ENCODE measurements at regions not wholly inside any gene's neighbourhood (a gene's known extent, or its start where the extent isn't known, plus 50 kb on each side); places are given as distances from the start of the nearest gene placed in this dataset.
"Not testable (repeated sequence)": the region's sequence is repeated elsewhere in the genome, so short reads cannot be mapped to it uniquely, and the experiment has no call there.

- in situ Hi-C loops (cut with MboI; ENCODE audit: low pct_unique_long_range_greater_than_20kb, low sequenced_read_pairs, unreplicated experiment), result no loop called here
- TF ChIP-seq, protein P1, sequence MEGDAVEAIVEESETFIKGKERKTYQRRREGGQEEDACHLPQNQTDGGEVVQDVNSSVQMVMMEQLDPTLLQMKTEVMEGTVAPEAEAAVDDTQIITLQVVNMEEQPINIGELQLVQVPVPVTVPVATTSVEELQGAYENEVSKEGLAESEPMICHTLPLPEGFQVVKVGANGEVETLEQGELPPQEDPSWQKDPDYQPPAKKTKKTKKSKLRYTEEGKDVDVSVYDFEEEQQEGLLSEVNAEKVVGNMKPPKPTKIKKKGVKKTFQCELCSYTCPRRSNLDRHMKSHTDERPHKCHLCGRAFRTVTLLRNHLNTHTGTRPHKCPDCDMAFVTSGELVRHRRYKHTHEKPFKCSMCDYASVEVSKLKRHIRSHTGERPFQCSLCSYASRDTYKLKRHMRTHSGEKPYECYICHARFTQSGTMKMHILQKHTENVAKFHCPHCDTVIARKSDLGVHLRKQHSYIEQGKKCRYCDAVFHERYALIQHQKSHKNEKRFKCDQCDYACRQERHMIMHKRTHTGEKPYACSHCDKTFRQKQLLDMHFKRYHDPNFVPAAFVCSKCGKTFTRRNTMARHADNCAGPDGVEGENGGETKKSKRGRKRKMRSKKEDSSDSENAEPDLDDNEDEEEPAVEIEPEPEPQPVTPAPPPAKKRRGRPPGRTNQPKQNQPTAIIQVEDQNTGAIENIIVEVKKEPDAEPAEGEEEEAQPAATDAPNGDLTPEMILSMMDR (IDR thresholded peaks at IDR 0.05; ENCODE audit: extremely low read depth, insufficient read depth, missing control alignments), result peak; percentile 77
- peak; percentile 65 for DNase-seq (ENCODE audit: low spot score)
Measured at GRCh38 chr1:18575620-18576019, 55.0 kb upstream of the PAX7 start.

DNA sequence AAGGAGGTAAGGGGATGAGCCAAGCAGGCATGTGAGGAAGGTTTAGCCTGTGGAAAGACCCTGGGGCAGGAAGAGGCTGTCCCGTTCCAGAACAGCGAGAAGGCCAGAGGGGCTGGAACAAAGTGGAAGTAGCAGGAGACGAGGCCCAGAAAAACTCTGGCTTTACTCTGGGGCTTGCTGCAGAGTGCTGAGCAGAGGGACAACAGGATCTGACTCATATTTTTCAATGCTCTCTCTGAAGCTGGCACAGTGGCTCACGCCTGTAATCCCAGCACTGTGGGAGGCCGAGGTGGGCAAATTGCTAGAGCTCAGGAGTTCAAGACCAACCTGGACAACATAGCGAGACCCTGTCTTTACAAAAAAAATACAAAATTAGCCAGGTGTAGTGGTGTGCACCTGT is 52.4 kb upstream of the PAX7 start:
- TF ChIP-seq, protein P1 (IDR thresholded peaks at IDR 0.05; ENCODE audit: extremely low read depth, insufficient read depth, missing control alignments), result no peak
- in situ Hi-C loops (cut with MboI; ENCODE audit: low pct_unique_long_range_greater_than_20kb, low sequenced_read_pairs, unreplicated experiment), result no loop called here
- no peak for DNase-seq (ENCODE audit: low spot score)

DNA sequence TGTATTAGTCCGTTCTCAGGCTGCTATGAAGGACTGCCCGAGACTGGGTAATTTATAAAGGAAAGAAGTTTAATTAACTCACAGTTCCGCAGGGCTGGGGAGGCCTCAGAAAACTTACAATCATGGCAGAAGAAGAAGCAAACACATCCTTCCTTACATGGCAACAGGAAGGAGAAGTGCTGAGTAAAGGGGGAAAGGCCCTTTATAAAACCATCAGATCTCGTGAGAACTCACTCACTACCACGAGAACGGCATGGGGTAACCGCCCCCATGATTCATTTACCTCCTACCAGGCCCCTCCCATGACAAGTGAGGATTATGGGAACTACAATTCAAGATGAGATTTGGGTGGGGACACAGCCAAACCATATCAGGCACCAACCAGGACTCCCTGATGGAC is 51.4 kb upstream of the PAX7 start:
- DNase-seq (ENCODE audit: low spot score); in situ Hi-C loops (cut with MboI; ENCODE audit: low pct_unique_long_range_greater_than_20kb, low sequenced_read_pairs, unreplicated experiment): not testable (repeated sequence)

DNA sequence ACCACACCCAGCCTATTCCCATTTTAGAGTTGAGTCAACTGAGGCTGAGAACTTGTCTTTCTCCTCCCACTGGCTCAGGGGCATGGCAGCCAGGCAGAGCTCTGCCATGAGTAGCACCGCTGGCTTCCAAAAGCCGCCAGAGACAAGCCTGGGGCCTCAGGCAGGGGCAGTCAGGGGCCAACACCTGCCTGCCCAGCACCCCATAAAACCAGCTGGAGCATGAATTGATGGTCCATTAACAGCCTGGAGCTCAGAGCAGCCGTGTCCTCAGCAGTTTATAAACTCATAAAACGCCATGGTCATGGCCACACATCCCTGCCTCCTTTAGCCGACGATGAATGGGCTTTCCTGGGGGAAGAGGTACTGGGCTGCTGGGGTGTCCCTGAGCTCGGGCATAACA is 50.6 kb upstream of the PAX7 start:
- no peak for DNase-seq (ENCODE audit: low spot score)
- TF ChIP-seq, protein P1 (IDR thresholded peaks at IDR 0.05; ENCODE audit: extremely low read depth, insufficient read depth, missing control alignments), result no peak
- in situ Hi-C loops (cut with MboI; ENCODE audit: low pct_unique_long_range_greater_than_20kb, low sequenced_read_pairs, unreplicated experiment), result no loop called here

- in situ Hi-C loops (cut with MboI; ENCODE audit: low pct_unique_long_range_greater_than_20kb, low sequenced_read_pairs, unreplicated experiment), result no loop called here
- DNase-seq (ENCODE audit: low spot score), result no peak
- TF ChIP-seq, protein P1 (IDR thresholded peaks at IDR 0.05; ENCODE audit: extremely low read depth, insufficient read depth, missing control alignments), result no peak
Measured at GRCh38 chr1:18580691-18581419, 49.8 kb upstream of the PAX7 start.
